Adipocyte (in vitro differentiated cells): ENCODE measurements at regions not wholly inside any gene's neighbourhood (a gene's known extent, or its start where the extent isn't known, plus 50 kb on each side); places are given as distances from the start of the nearest gene placed in this dataset.

ENCODE experiments used
- DNase-seq: peaks from one replicate; pipeline ENCODE4 v3.0.0-alpha.2; 2015; ENCODE audit warnings: low read depth
- H3K27me3 ChIP-seq: replicated peaks from 2 replicates; pipeline ENCODE4 v1.7.0; 2013; ENCODE audit warnings: mild to moderate bottlenecking, low read length, moderate library complexity; ENCODE audit not compliant: control insufficient read depth, insufficient read depth
- H3K36me3 ChIP-seq: 2 replicates; pipeline ENCODE4 v1.7.0; 2013; ENCODE audit warnings: low read length, mild to moderate bottlenecking, moderate library complexity; ENCODE audit not compliant: control insufficient read depth, insufficient read depth, severe bottlenecking
- H3K4me1 ChIP-seq: 2 replicates; pipeline ENCODE4 v1.7.0; 2013; ENCODE audit warnings: mild to moderate bottlenecking, low read length, moderate library complexity; ENCODE audit not compliant: control insufficient read depth, insufficient read depth
- H3K4me3 ChIP-seq: 2 replicates; pipeline ENCODE4 v1.7.0; 2013; ENCODE audit warnings: mild to moderate bottlenecking, low read length, moderate library complexity
- H3K9ac ChIP-seq: 2 replicates; pipeline ENCODE4 v1.7.0; 2013; ENCODE audit warnings: mild to moderate bottlenecking, low read length, moderate library complexity
- H3K9me3 ChIP-seq: 2 replicates; pipeline ENCODE4 v1.7.0; 2013; ENCODE audit warnings: mild to moderate bottlenecking, low read length, moderate library complexity; ENCODE audit not compliant: control insufficient read depth

DNA sequence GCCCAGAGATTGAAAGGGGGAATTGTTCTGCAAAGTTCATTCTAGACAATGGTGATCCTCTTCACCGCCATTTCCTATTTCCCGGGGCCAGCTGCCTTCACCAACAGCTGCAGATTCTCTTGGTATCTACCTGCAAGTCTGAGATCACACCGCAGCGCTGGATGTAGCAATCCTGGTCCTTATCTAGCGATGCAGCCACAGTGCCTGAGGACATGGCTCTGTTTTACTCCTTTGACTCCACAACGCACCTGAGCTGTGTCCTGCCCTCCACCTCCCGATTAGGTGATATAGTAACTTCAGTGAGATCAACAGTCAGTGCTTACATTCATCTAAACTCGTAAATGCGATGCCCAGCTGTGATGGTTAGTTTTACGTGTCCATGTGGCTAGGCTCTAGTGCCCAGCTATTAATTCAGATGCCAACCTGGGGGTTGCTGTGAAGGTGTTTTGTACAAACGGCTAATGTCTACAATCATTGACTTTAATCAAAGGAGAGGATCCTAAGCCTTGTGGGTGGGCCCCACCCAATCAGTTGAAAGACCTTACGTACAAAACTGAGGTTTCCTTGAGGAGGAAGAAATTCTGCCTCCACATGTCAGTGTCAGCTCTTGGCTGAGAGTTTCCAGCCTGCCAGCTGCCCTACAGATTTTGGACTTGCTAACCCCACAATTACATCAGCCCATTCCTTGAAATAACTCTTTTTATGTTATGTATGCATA lies 189.8 kb downstream of the SH3BP4 start:
- Histone ChIP-seq H3K9me3 (no peaks in the 10 kb centered on the region), H3K27me3 (peaks cover 5% of the 10 kb centered on the region), H3K9ac (no peak overlapping the region), H3K36me3 (no peaks in the 10 kb centered on the region), H3K4me3 (no peak overlapping the region), H3K4me1 (no peaks in the 10 kb centered on the region)
- DNase-seq = no peak

DNA sequence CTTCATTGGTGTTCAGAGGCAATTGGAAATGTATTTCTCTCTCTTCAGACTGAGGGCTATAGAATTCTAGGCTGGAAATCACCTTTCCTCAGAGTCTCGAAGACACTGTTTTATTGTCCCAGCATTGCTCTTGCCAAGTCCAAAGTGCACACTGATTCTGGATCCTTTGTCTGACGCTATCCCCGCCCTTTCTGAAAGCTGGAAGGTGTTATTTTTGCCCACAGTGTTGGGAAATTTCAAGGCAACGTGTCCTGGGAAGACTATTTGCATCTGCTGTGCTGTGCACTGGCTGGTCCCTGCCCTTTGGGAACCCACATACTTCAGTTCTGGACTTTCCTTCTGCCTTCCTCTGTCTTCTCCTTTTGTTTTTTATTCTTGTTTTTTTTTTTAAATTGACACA lies 190.8 kb downstream of the SH3BP4 start:
- Histone ChIP-seq H3K4me3 (no peak overlapping the region), H3K9me3 (no peaks in the 10 kb centered on the region), H3K36me3 (no peaks in the 10 kb centered on the region), H3K9ac (no peak overlapping the region), H3K4me1 (no peaks in the 10 kb centered on the region), H3K27me3 (peaks cover 5% of the 10 kb centered on the region)
- no peak for DNase-seq

DNA sequence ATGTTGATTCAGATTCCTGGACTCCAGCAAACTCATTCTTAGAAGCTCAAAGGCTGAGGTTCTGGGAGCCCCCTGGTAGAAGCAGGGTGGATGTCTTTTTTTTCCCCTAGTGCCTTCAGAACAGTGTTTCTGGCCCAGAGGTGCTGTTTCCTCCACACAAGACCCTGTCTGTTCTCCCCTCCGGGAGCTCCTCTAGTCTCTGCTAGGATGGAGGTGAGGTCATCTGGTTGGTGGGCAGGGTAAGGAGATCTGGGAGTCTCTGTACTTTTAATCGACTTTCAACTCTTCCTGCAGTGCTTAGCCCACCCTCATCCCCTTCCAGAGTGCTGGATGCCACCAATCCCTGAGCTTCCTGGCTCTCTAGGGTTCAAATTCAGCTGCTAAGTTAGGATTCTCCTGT lies 192.0 kb downstream of the SH3BP4 start:
- no peak overlapping the region for H3K9ac ChIP-seq
- H3K4me1 ChIP-seq = no peaks in the 10 kb centered on the region
- H3K27me3 ChIP-seq = peaks cover 6% of the 10 kb centered on the region
- H3K9me3 ChIP-seq = no peaks in the 10 kb centered on the region
- DNase-seq = no peak
- H3K36me3 ChIP-seq = no peaks in the 10 kb centered on the region
- H3K4me3 ChIP-seq = no peak overlapping the region

DNA sequence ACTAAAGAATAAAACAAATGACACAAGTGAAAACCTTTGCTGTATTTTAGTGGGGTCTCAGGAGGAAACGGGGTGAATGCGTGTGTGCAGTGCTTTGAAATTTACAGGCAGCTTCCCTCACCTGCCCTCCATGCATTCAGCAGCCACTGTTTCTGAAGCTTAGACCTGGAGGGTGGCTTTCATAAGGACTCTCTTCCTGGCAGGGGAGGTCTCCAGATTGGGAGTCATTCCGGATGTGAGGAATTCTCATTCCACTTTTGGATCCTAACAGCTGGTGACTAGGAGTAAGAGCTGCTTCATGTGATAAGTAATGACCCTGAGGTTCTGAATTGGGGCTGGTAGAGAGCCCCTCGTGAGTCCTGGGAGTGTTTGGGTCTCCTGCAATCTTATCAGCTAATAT lies 192.5 kb downstream of the SH3BP4 start:
- DNase-seq = no peak
- no peaks in the 10 kb centered on the region for H3K36me3 ChIP-seq
- H3K27me3 ChIP-seq = peaks cover 11% of the 10 kb centered on the region
- no peaks in the 10 kb centered on the region for H3K9me3 ChIP-seq
- H3K4me3 ChIP-seq = no peak overlapping the region
- no peak overlapping the region for H3K9ac ChIP-seq
- H3K4me1 ChIP-seq = no peaks in the 10 kb centered on the region

- DNase-seq = no peak
- Histone ChIP-seq H3K27me3 (peaks cover 11% of the 10 kb centered on the region), H3K4me3 (no peak overlapping the region), H3K9ac (no peak overlapping the region), H3K4me1 (no peaks in the 10 kb centered on the region), H3K36me3 (no peaks in the 10 kb centered on the region), H3K9me3 (no peaks in the 10 kb centered on the region)
Measured at GRCh38 chr2:235146206-235146605, 194.4 kb downstream of the SH3BP4 start.

DNA sequence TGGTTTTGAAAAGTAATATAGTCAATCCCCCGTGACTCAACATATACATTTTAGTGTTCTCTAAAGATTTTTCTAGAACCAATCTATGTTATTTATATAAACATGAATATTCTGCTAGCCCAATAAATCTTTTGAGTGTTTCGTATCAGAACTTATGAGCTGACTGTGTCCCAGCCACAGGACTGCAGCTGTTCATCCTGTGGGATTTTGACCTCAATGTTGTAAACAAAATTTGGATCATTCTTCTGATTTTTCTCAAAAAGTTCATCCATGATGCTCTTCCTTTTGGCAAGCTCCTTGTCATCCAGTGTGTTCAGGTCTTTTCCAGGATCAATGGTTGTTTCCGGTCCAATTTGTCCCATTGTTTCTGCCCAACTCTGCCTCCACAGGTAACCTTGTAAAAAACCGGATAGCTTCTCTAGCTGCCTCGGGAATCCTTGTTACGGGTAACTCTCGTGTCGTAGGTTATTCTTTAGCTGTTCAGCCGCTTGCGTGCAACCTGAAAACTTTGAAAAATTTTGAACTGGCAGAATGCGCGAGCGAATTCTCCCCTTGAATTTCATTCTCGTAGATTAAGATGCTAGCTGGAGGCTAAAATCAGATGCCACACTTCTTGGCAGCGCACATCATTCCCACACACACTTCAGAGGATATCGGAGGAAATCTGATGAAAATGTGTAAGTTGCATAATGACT lies 195.2 kb downstream of the SH3BP4 start:
- H3K4me3 ChIP-seq = no peak overlapping the region
- H3K27me3 ChIP-seq = peaks cover 12% of the 10 kb centered on the region
- no peak for DNase-seq
- H3K36me3 ChIP-seq = no peaks in the 10 kb centered on the region
- H3K9me3 ChIP-seq = no peaks in the 10 kb centered on the region
- H3K4me1 ChIP-seq = no peaks in the 10 kb centered on the region
- H3K9ac ChIP-seq = no peak overlapping the region

- H3K9ac ChIP-seq = no peak overlapping the region
Measured at GRCh38 chr2:235148201-235149170, 196.7 kb downstream of the SH3BP4 start.

DNA sequence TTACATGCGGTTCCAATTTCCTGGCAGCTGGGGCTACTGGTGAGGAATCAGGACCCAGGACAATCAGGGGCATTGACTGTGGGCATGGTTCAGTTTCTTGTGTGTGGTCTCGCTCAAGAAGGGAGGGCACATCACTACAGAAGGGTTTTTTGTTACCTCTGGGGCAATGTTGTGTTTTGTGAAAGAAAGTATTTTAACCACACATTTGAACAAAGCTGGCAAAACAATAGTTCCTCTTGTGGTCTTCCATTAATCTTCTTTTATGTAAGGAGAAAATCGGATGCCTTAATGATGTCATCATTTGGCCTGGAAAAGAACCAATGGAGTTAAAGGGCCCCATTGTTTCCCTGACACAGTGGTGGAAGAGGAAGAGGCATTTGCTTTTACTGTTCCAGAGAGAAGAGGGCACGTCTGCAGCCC lies 197.4 kb downstream of the SH3BP4 start:
- peaks cover 15% of the 10 kb centered on the region for H3K27me3 ChIP-seq
- no peaks in the 10 kb centered on the region for H3K36me3 ChIP-seq
- no peak overlapping the region for H3K9ac ChIP-seq
- no peak overlapping the region for H3K4me3 ChIP-seq
- DNase-seq = no peak
- H3K9me3 ChIP-seq = no peaks in the 10 kb centered on the region
- no peaks in the 10 kb centered on the region for H3K4me1 ChIP-seq

More at GRCh38 chr2:235148201-235149170, 196.7 kb downstream of the SH3BP4 start:
- Histone ChIP-seq H3K27me3 (peaks cover 15% of the 10 kb centered on the region), H3K9me3 (no peaks in the 10 kb centered on the region), H3K4me1 (no peaks in the 10 kb centered on the region), H3K4me3 (no peak overlapping the region), H3K36me3 (no peaks in the 10 kb centered on the region)
- DNase-seq = no peak

DNA sequence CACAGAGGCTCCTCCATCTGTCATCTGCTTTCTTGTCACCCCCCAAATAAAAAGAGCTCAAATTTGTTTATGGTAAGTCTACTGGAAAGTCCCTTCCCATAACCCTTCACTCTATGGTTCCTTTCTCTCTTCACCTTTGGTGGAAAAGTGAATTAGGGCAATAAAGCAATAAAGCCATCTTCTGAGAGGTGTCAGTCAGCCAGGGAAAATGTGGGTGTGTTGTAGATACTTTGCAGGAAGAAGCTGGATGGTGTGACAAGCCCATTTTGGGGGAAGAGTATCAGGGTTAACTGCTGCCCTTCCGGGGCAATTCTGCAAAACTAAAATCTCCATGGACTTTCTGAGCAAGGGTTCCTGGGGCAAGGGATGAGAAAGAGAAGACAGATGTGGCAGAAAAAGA lies 197.9 kb downstream of the SH3BP4 start:
- Histone ChIP-seq H3K4me1 (no peaks in the 10 kb centered on the region), H3K4me3 (no peak overlapping the region), H3K27me3 (peaks cover 10% of the 10 kb centered on the region), H3K36me3 (no peaks in the 10 kb centered on the region), H3K9ac (no peak overlapping the region), H3K9me3 (no peaks in the 10 kb centered on the region)
- no peak for DNase-seq

DNA sequence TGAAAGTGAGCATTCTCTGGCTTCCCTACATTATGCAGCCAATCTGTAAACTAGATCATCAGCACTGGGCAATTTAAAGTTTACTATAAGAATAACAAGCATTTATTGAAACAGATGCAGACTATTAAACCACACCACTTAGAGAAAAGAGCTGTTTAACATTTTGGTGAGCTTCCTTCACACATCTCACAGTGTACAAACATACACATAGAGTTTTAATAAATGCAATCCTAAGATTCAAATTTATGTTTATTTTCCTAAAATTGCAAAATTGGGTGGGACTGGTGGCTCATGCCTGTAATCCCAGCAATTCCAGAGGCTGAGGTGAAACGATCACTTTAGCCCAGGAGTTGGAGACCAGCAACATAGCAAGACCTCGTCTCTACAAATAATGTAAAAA lies 199.3 kb downstream of the SH3BP4 start:
- Histone ChIP-seq H3K27me3 (peaks cover 10% of the 10 kb centered on the region), H3K9ac (no peak overlapping the region), H3K36me3 (no peaks in the 10 kb centered on the region), H3K4me1 (no peaks in the 10 kb centered on the region), H3K9me3 (no peaks in the 10 kb centered on the region), H3K4me3 (no peak overlapping the region)
- DNase-seq = no peak

- Histone ChIP-seq H3K4me3 (no peak overlapping the region), H3K9ac (no peak overlapping the region), H3K9me3 (peaks cover 5% of the 10 kb centered on the region), H3K36me3 (no peaks in the 10 kb centered on the region), H3K27me3 (peaks cover 9% of the 10 kb centered on the region), H3K4me1 (no peaks in the 10 kb centered on the region)
- no peak for DNase-seq
Measured at GRCh38 chr2:235155163-235155562, 203.3 kb downstream of the SH3BP4 start.
